ENCODE measurements at regions not wholly inside any gene's neighbourhood (a gene's known extent, or its start where the extent isn't known, plus 50 kb on each side); places are given as distances from the start of the nearest gene placed in this dataset.

DNA sequence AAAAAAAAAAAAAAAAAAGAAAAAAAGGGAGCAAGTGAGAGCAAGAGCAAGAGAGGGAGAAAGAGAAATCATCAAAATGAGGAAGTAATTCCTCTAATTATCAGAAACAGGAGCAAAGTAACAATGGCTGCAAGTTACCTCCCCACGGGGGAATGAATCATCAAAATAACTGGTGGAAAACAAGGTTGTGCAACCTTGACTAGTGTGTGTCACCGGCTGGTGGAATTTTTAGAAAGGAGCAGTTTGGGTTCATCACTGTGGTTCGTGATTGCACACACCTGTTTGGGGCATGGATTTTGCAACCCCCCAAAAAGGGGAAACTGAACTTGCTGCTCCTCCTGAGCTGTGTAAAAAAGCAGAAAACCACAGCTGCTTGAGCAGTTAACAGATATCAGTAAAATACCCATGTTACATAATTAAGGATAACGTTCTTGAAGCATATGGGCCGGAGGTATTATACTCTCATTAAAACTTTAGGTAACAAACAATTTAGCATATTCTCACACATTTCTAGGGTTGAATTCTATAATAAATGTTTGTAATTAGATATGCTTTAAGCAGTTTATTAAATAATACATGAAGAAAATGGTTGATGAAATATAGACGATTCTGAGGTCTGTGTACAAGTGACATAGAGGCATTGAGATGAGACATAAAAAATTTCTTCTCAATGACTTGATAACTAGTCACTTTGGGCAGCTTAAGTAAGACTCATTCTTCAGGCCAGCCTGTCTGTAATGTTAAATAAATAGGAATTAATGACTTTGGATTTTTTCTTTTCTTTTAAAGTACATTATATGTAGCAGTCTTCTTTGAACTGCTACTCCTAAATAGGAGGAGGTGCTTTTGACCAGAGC, 184.2 kb upstream of the ZEB2 start:
- TF ChIP-seq, protein P1, sequence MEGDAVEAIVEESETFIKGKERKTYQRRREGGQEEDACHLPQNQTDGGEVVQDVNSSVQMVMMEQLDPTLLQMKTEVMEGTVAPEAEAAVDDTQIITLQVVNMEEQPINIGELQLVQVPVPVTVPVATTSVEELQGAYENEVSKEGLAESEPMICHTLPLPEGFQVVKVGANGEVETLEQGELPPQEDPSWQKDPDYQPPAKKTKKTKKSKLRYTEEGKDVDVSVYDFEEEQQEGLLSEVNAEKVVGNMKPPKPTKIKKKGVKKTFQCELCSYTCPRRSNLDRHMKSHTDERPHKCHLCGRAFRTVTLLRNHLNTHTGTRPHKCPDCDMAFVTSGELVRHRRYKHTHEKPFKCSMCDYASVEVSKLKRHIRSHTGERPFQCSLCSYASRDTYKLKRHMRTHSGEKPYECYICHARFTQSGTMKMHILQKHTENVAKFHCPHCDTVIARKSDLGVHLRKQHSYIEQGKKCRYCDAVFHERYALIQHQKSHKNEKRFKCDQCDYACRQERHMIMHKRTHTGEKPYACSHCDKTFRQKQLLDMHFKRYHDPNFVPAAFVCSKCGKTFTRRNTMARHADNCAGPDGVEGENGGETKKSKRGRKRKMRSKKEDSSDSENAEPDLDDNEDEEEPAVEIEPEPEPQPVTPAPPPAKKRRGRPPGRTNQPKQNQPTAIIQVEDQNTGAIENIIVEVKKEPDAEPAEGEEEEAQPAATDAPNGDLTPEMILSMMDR (IDR thresholded peaks at IDR 0.05) = no peak
- TF ChIP-seq POLR2A (IDR thresholded peaks at IDR 0.05) = no peak
- TF ChIP-seq EP300 (IDR thresholded peaks at IDR 0.05) = no peak
- TF ChIP-seq POLR2AphosphoS5 (IDR thresholded peaks at IDR 0.05) = no peak

Measured in suprapubic skin (tissue), 4 donors.